ENCODE measurements at regions not wholly inside any gene's neighbourhood (a gene's known extent, or its start where the extent isn't known, plus 50 kb on each side); places are given as distances from the start of the nearest gene placed in this dataset.

GRCh38 chr5:9766581-9766980 is 136.4 kb upstream of the TAS2R1 start:
- Histone ChIP-seq H3K36me3 (replicated peaks in 1 of 2; ENCODE audit: control insufficient read depth in 1 of 2, insufficient read depth in 2 of 2, low read length in 2 of 2) (no peaks in the 10 kb centered on the region), H3K4me2 (replicated peaks; ENCODE audit: extremely low read depth, low read length, poor library complexity, severe bottlenecking) (no peak overlapping the region), H2AFZ (ENCODE audit: insufficient read depth, low read depth, low read length, poor library complexity, severe bottlenecking) (no peak overlapping the region), H3K9ac (ENCODE audit: insufficient read depth, low read length, poor library complexity, severe bottlenecking) (no peak overlapping the region), H3K4me1 (ENCODE audit: control insufficient read depth in 1 of 2, insufficient read depth in 2 of 2, low read length in 2 of 2) (no peaks in the 10 kb centered on the region), H3K9me3 (replicated peaks in 1 of 2; ENCODE audit: control insufficient read depth in 1 of 2, insufficient read depth in 1 of 2, low read length in 2 of 2) (no peaks in the 10 kb centered on the region), H3K79me2 (ENCODE audit: insufficient read depth, low read length) (no peaks in the 10 kb centered on the region), H3K4me3 (replicated peaks in 1 of 3; ENCODE audit: low read depth in 2 of 3, low read length in 3 of 3) (no peak overlapping the region), H3K27me3 (ENCODE audit: control insufficient read depth in 2 of 2, insufficient read depth in 2 of 2, low read length in 2 of 2) (no peaks in the 10 kb centered on the region), H3K27ac (ENCODE audit: low read depth in 1 of 2, low read length in 2 of 2) (no peak overlapping the region), H4K20me1 (ENCODE audit: insufficient read depth, low read length) (no peaks in the 10 kb centered on the region)
- H3K4me3 Mint-ChIP-seq, result no peak overlapping the region
- DNase-seq, result no peak
- H3K27ac Mint-ChIP-seq, result no peak overlapping the region
- peaks cover 0 to 5% (median 0%) of the 10 kb centered on the region in 7 donors for H3K9me3 Mint-ChIP-seq
- no peaks in the 10 kb centered on the region for H3K36me3 Mint-ChIP-seq
- intact Hi-C loops (cut with micrococcal nuclease), result no loop called here
- 94% methylated on average over 2 of the region's 3 CpGs for WGBS (ENCODE audit: insufficient coverage)
- TF ChIP-seq CTCF (IDR thresholded peaks at IDR 0.05), result no peak
- peaks cover 0 to 5% (median 0%) of the 10 kb centered on the region in 3 donors for H3K27me3 Mint-ChIP-seq (ENCODE audit: low read depth in 3 of 3)
- H3K4me1 Mint-ChIP-seq, result no peaks in the 10 kb centered on the region

GRCh38 chr5:9765419-9766140 is 135.4 kb upstream of the TAS2R1 start:
- intact Hi-C loops (cut with micrococcal nuclease), result no loop called here
- H3K4me1 ChIP-seq (ENCODE audit: control insufficient read depth in 1 of 2, insufficient read depth in 2 of 2, low read length in 2 of 2), result no peaks in the 10 kb centered on the region
- H3K9me3 Mint-ChIP-seq, result peaks cover 0 to 5% (median 0%) of the 10 kb centered on the region in 7 donors

More at GRCh38 chr5:9765419-9766140, 135.4 kb upstream of the TAS2R1 start:
- Histone ChIP-seq H3K27ac (ENCODE audit: low read depth in 1 of 2, low read length in 2 of 2) (no peak overlapping the region), H3K27me3 (ENCODE audit: control insufficient read depth in 2 of 2, insufficient read depth in 2 of 2, low read length in 2 of 2) (no peaks in the 10 kb centered on the region), H3K79me2 (ENCODE audit: insufficient read depth, low read length) (no peaks in the 10 kb centered on the region), H3K4me3 (replicated peaks in 1 of 3; ENCODE audit: low read depth in 2 of 3, low read length in 3 of 3) (no peak overlapping the region), H3K9ac (ENCODE audit: insufficient read depth, low read length, poor library complexity, severe bottlenecking) (no peak overlapping the region), H2AFZ (ENCODE audit: insufficient read depth, low read depth, low read length, poor library complexity, severe bottlenecking) (no peak overlapping the region), H4K20me1 (ENCODE audit: insufficient read depth, low read length) (no peaks in the 10 kb centered on the region), H3K9me3 (replicated peaks in 1 of 2; ENCODE audit: control insufficient read depth in 1 of 2, insufficient read depth in 1 of 2, low read length in 2 of 2) (no peaks in the 10 kb centered on the region), H3K4me2 (replicated peaks; ENCODE audit: extremely low read depth, low read length, poor library complexity, severe bottlenecking) (no peak overlapping the region), H3K36me3 (replicated peaks in 1 of 2; ENCODE audit: control insufficient read depth in 1 of 2, insufficient read depth in 2 of 2, low read length in 2 of 2) (no peaks in the 10 kb centered on the region)
- no peak overlapping the region for H3K4me3 Mint-ChIP-seq
- H3K27me3 Mint-ChIP-seq (ENCODE audit: low read depth in 3 of 3), result peaks cover 0 to 5% (median 0%) of the 10 kb centered on the region in 3 donors
- DNase-seq, result no peak
- H3K4me1 Mint-ChIP-seq, result no peaks in the 10 kb centered on the region
- WGBS (ENCODE audit: insufficient coverage), result 78% methylated on average over 1 of the region's 4 CpGs
- TF ChIP-seq CTCF (IDR thresholded peaks at IDR 0.05), result no peak
- no peak overlapping the region for H3K27ac Mint-ChIP-seq
- H3K36me3 Mint-ChIP-seq, result no peaks in the 10 kb centered on the region
